ENCODE measurements at regions not wholly inside any gene's neighbourhood (a gene's known extent, or its start where the extent isn't known, plus 50 kb on each side); places are given as distances from the start of the nearest gene placed in this dataset.

DNA sequence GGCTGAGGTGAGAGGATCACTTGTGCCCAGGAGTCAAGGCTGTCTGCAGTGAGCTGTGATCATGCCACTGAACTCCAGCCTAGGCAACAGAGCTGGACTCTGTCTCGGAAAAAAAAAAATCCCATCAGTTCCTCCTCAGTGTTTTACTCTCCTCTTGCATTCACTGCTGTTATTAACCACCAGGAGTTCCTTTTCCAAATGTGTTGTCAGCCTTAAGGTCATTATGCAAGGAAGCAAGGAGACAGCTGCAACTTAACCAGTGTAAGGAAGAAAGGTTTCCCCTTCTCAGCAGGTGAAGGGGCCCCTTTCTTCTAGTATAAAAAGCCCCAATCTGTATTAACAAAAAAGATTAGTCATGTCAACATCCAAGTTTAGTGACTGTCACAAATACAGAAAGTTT is 86.6 kb upstream of the LEP start:
- 50% methylated on average over 1 of the region's 1 CpG for WGBS (ENCODE audit: insufficient coverage)
- CTCF ChIA-PET: interaction anchor here (1.1 to 1.8 kb wide), 4 partner anchors 13 to 446 kb away, joined by 3 to 6 read pairs (median 4); no protein-coding TSS in a partner anchor
- peak in 1 of 3 donors; percentile 22 for DNase-seq
- Histone ChIP-seq H3K4me1 (ENCODE audit: control extremely low read depth in 1 of 4, control insufficient read depth in 4 of 4, insufficient read depth in 4 of 4, low read length in 3 of 4) (peaks cover 0 to 10% (median 4%) of the 10 kb centered on the region in 4 experiments), H3K27ac (ENCODE audit: insufficient read depth in 1 of 2, low read depth in 1 of 2, low read length in 2 of 2, poor library complexity in 1 of 2, severe bottlenecking in 2 of 2) (no peak overlapping the region), H3K36me3 (ENCODE audit: control insufficient read depth in 4 of 4, insufficient read depth in 4 of 4, low read length in 3 of 4) (no peaks in the 10 kb centered on the region), H3K27me3 (replicated peaks in 2 of 5; ENCODE audit: control insufficient read depth in 4 of 5, insufficient read depth in 5 of 5, low read length in 4 of 5) (peaks cover 0 to 10% (median 6%) of the 10 kb centered on the region in 5 experiments), H3K4me3 (ENCODE audit: control insufficient read depth in 1 of 7, extremely low read depth in 1 of 7, insufficient read depth in 4 of 7, low read depth in 2 of 7, low read length in 6 of 7) (no peak overlapping the region), H3K9me3 (ENCODE audit: control extremely low read depth in 1 of 5, control insufficient read depth in 4 of 5, insufficient read depth in 2 of 5, low read depth in 1 of 5, low read length in 4 of 5) (no peaks in the 10 kb centered on the region)
- POLR2A ChIA-PET: interaction anchor here (0.7 kb wide), 1 partner anchor 540 kb away, joined by 7 read pairs; no protein-coding TSS in a partner anchor

DNA sequence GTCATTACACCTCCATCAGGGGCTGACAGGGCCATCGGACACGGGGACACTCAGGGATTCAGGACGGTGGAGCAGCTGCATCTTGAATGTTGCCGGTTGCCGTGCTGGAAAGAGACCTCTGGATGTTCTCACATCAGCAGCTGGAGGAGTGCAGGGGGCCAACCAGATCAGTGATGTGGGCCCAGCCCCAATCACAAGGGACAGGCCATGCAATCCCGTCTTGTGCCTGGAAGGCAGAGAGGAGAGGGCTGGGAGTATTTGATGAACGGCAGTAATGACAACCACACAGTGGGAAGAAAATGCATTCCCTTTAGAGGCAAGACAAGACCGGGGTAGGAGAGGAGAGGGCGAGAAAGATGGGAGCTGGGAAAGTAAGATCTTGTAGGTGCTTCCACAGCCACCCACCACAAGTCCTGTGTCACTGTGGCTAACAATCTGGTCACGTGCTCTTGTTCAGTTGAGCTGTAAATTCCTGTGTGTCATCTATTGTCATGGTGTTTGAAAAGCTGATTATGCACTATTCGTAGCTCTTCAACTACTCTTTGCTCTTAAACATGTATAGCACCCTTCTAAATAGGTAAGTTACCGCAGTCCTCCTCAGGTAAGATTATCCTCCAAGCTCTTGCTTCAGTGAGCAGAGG is 85.9 kb upstream of the LEP start:
- Histone ChIP-seq H3K27ac (ENCODE audit: insufficient read depth in 1 of 2, low read depth in 1 of 2, low read length in 2 of 2, poor library complexity in 1 of 2, severe bottlenecking in 2 of 2) (no peak overlapping the region), H3K4me3 (ENCODE audit: control insufficient read depth in 1 of 7, extremely low read depth in 1 of 7, insufficient read depth in 4 of 7, low read depth in 2 of 7, low read length in 6 of 7) (no peak overlapping the region), H3K27me3 (replicated peaks in 2 of 5; ENCODE audit: control insufficient read depth in 4 of 5, insufficient read depth in 5 of 5, low read length in 4 of 5) (peaks cover 0 to 11% (median 10%) of the 10 kb centered on the region in 5 experiments), H3K4me1 (ENCODE audit: control extremely low read depth in 1 of 4, control insufficient read depth in 4 of 4, insufficient read depth in 4 of 4, low read length in 3 of 4) (peaks cover 0 to 10% (median 4%) of the 10 kb centered on the region in 4 experiments), H3K9me3 (ENCODE audit: control extremely low read depth in 1 of 5, control insufficient read depth in 4 of 5, insufficient read depth in 2 of 5, low read depth in 1 of 5, low read length in 4 of 5) (no peaks in the 10 kb centered on the region), H3K36me3 (ENCODE audit: control insufficient read depth in 4 of 4, insufficient read depth in 4 of 4, low read length in 3 of 4) (no peaks in the 10 kb centered on the region)
- peak in 2 of 3 donors; percentile 75 to 82 for DNase-seq
- CTCF ChIA-PET: interaction anchor here (1.0 to 1.8 kb wide), 4 partner anchors 14 to 446 kb away, joined by 3 to 6 read pairs (median 4); no protein-coding TSS in a partner anchor
- WGBS (ENCODE audit: insufficient coverage): 80% methylated on average over 10 of the region's 12 CpGs
- POLR2A ChIA-PET: interaction anchor here (0.7 kb wide), 1 partner anchor 541 kb away, joined by 7 read pairs; no protein-coding TSS in a partner anchor

DNA sequence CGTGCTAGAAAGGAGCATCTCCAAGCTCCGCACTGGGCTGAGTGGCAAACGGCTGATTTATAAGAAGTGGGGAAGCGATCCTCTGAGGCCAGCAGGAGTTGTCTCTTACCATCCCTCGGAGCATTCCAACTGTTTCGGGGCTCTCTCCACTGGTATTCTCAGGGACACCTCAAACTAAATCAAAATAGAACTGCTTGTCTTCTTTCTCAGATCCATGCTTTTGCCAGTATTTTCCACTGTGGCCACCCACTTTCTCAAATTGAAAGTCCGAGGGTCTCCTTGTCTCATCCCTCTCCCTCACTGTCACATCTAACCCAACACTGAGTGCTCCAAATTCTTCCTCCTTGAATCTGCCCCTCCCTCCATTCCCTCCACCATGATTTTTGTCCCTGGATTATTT is 83.2 kb upstream of the LEP start:
- WGBS (ENCODE audit: insufficient coverage): 93% methylated on average over 7 of the region's 7 CpGs
- peaks cover 0 to 10% (median 4%) of the 10 kb centered on the region in 4 experiments for H3K4me1 ChIP-seq (ENCODE audit: control extremely low read depth in 1 of 4, control insufficient read depth in 4 of 4, insufficient read depth in 4 of 4, low read length in 3 of 4)
- CTCF ChIA-PET: no interaction called here
- peaks cover 0 to 33% (median 9%) of the 10 kb centered on the region in 5 experiments for H3K27me3 ChIP-seq (replicated peaks in 2 of 5; ENCODE audit: control insufficient read depth in 4 of 5, insufficient read depth in 5 of 5, low read length in 4 of 5)
- DNase-seq: no peak
- H3K9me3 ChIP-seq (ENCODE audit: control extremely low read depth in 1 of 5, control insufficient read depth in 4 of 5, insufficient read depth in 2 of 5, low read depth in 1 of 5, low read length in 4 of 5): no peaks in the 10 kb centered on the region
- no peak overlapping the region for H3K4me3 ChIP-seq (ENCODE audit: control insufficient read depth in 1 of 7, extremely low read depth in 1 of 7, insufficient read depth in 4 of 7, low read depth in 2 of 7, low read length in 6 of 7)
- POLR2A ChIA-PET: no interaction called here
- no peaks in the 10 kb centered on the region for H3K36me3 ChIP-seq (ENCODE audit: control insufficient read depth in 4 of 4, insufficient read depth in 4 of 4, low read length in 3 of 4)
- H3K27ac ChIP-seq (ENCODE audit: insufficient read depth in 1 of 2, low read depth in 1 of 2, low read length in 2 of 2, poor library complexity in 1 of 2, severe bottlenecking in 2 of 2): no peak overlapping the region

DNA sequence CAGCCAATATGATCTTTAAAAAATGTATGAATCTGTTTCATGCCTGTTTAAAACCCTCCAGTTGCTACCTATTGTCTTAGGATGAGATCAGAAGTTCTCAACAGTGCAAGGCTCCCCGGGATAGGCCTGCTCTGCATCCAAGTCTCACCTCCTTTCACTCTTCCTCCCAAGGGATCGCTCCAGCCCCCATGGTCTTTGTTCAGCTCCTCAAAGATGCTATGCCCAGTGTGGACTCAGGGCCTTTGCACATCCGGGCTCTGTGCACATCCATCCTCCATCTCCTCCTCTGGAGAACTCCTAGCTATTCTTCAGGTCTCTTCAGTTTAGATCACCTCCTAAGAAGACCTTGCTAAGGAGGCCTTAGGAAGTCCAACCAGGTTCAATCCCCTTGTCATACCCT is 82.7 kb upstream of the LEP start:
- DNase-seq: no peak
- Histone ChIP-seq H3K36me3 (ENCODE audit: control insufficient read depth in 4 of 4, insufficient read depth in 4 of 4, low read length in 3 of 4) (no peaks in the 10 kb centered on the region), H3K27ac (ENCODE audit: insufficient read depth in 1 of 2, low read depth in 1 of 2, low read length in 2 of 2, poor library complexity in 1 of 2, severe bottlenecking in 2 of 2) (no peak overlapping the region), H3K4me3 (ENCODE audit: control insufficient read depth in 1 of 7, extremely low read depth in 1 of 7, insufficient read depth in 4 of 7, low read depth in 2 of 7, low read length in 6 of 7) (no peak overlapping the region), H3K4me1 (ENCODE audit: control extremely low read depth in 1 of 4, control insufficient read depth in 4 of 4, insufficient read depth in 4 of 4, low read length in 3 of 4) (peaks cover 0 to 10% (median 4%) of the 10 kb centered on the region in 4 experiments), H3K27me3 (replicated peaks in 2 of 5; ENCODE audit: control insufficient read depth in 4 of 5, insufficient read depth in 5 of 5, low read length in 4 of 5) (peaks cover 0 to 38% (median 9%) of the 10 kb centered on the region in 5 experiments), H3K9me3 (ENCODE audit: control extremely low read depth in 1 of 5, control insufficient read depth in 4 of 5, insufficient read depth in 2 of 5, low read depth in 1 of 5, low read length in 4 of 5) (no peaks in the 10 kb centered on the region)
- CTCF ChIA-PET: no interaction called here
- POLR2A ChIA-PET: no interaction called here
- 86% methylated on average over 3 of the region's 3 CpGs for WGBS (ENCODE audit: insufficient coverage)

GRCh38 chr7:128160296-128160695 is 80.8 kb upstream of the LEP start:
- H3K27me3 ChIP-seq (replicated peaks in 2 of 5; ENCODE audit: control insufficient read depth in 4 of 5, insufficient read depth in 5 of 5, low read length in 4 of 5): peaks cover 4 to 54% (median 19%) of the 10 kb centered on the region in 5 experiments
- ChIA-PET CTCF (no interaction called here), POLR2A (no interaction called here)

DNA sequence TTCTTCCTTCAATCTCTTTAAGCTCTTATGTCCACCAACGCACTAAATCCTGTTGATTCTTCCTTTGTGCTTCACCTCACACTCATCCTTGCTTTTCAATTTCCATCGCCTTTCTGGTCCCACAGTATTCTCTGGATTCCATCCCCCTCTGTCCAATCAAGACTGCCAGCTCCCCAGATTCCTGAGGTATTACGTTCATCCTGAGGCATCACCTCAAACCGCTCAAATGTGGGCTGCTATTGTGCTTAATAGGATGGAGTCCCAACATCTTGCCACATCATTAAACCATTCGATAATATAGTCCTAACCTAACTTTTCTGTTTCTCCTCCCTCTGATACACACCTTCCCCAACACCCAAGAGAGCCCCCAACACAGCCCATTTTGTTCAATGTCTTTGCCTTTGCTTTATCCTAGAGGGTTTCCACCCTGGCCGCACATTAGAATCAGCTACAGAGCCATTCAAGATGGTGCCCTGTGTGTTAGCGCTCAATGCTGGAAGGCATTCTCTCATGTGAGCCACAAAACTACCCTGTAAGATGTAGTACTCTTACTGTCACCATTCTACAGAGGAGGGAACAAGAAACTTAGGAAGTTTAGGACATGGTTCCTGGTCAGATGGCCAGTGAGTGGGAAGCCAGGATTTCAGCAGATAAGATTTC is 79.5 kb upstream of the LEP start:
- 92% methylated on average over 6 of the region's 7 CpGs for WGBS (ENCODE audit: insufficient coverage)
- POLR2A ChIA-PET: no interaction called here

More at GRCh38 chr7:128160296-128160695, 80.8 kb upstream of the LEP start:
- Histone ChIP-seq H3K4me1 (ENCODE audit: control extremely low read depth in 1 of 4, control insufficient read depth in 4 of 4, insufficient read depth in 4 of 4, low read length in 3 of 4) (peaks cover 0 to 4% (median 2%) of the 10 kb centered on the region in 4 experiments), H3K36me3 (ENCODE audit: control insufficient read depth in 4 of 4, insufficient read depth in 4 of 4, low read length in 3 of 4) (no peaks in the 10 kb centered on the region), H3K4me3 (ENCODE audit: control insufficient read depth in 1 of 7, extremely low read depth in 1 of 7, insufficient read depth in 4 of 7, low read depth in 2 of 7, low read length in 6 of 7) (no peak overlapping the region), H3K9me3 (ENCODE audit: control extremely low read depth in 1 of 5, control insufficient read depth in 4 of 5, insufficient read depth in 2 of 5, low read depth in 1 of 5, low read length in 4 of 5) (no peaks in the 10 kb centered on the region), H3K27ac (ENCODE audit: insufficient read depth in 1 of 2, low read depth in 1 of 2, low read length in 2 of 2, poor library complexity in 1 of 2, severe bottlenecking in 2 of 2) (no peak overlapping the region)
- DNase-seq: no peak
- WGBS (ENCODE audit: insufficient coverage): 91% methylated on average over 5 of the region's 6 CpGs

DNA sequence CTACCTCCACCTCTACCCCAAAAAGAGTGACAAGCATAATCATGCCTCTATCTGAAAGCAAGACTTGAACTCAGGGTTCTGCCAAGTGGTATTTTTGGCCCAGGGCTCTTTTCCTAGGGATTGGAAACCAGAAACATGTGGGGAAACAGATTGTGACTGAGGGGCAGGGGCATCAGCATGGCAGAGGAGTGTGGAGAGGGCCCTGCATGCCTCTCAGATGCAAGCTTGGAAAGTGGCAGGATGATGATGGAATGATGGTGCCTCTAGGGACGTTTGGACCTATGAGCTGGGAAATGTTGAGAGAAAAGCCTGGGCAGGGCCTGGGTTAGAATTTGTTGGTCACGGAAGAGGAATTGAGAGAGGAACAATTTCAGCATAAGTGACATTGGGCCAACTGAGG is 78.4 kb upstream of the LEP start:
- 100% methylated on average over 2 of the region's 2 CpGs for WGBS (ENCODE audit: insufficient coverage)
- Histone ChIP-seq H3K4me1 (ENCODE audit: control extremely low read depth in 1 of 4, control insufficient read depth in 4 of 4, insufficient read depth in 4 of 4, low read length in 3 of 4) (peaks cover 0 to 16% (median 14%) of the 10 kb centered on the region in 4 experiments), H3K27me3 (replicated peaks in 2 of 5; ENCODE audit: control insufficient read depth in 4 of 5, insufficient read depth in 5 of 5, low read length in 4 of 5) (peaks cover 4 to 77% (median 29%) of the 10 kb centered on the region in 5 experiments), H3K27ac (ENCODE audit: insufficient read depth in 1 of 2, low read depth in 1 of 2, low read length in 2 of 2, poor library complexity in 1 of 2, severe bottlenecking in 2 of 2) (no peak overlapping the region), H3K36me3 (ENCODE audit: control insufficient read depth in 4 of 4, insufficient read depth in 4 of 4, low read length in 3 of 4) (no peaks in the 10 kb centered on the region), H3K9me3 (ENCODE audit: control extremely low read depth in 1 of 5, control insufficient read depth in 4 of 5, insufficient read depth in 2 of 5, low read depth in 1 of 5, low read length in 4 of 5) (no peaks in the 10 kb centered on the region), H3K4me3 (ENCODE audit: control insufficient read depth in 1 of 7, extremely low read depth in 1 of 7, insufficient read depth in 4 of 7, low read depth in 2 of 7, low read length in 6 of 7) (no peak overlapping the region)
- CTCF ChIA-PET: interaction anchor here (0.8 kb wide), 1 partner anchor 39 kb away, joined by 3 read pairs; no protein-coding TSS in a partner anchor
- DNase-seq: no peak
- POLR2A ChIA-PET: no interaction called here

More for the DNA sequence above, 79.5 kb upstream of the LEP start:
- H3K36me3 ChIP-seq (ENCODE audit: control insufficient read depth in 4 of 4, insufficient read depth in 4 of 4, low read length in 3 of 4): no peaks in the 10 kb centered on the region
- H3K27me3 ChIP-seq (replicated peaks in 2 of 5; ENCODE audit: control insufficient read depth in 4 of 5, insufficient read depth in 5 of 5, low read length in 4 of 5): peaks cover 4 to 67% (median 26%) of the 10 kb centered on the region in 5 experiments
- no peaks in the 10 kb centered on the region for H3K9me3 ChIP-seq (ENCODE audit: control extremely low read depth in 1 of 5, control insufficient read depth in 4 of 5, insufficient read depth in 2 of 5, low read depth in 1 of 5, low read length in 4 of 5)
- no peak overlapping the region for H3K4me3 ChIP-seq (ENCODE audit: control insufficient read depth in 1 of 7, extremely low read depth in 1 of 7, insufficient read depth in 4 of 7, low read depth in 2 of 7, low read length in 6 of 7)
- H3K4me1 ChIP-seq (ENCODE audit: control extremely low read depth in 1 of 4, control insufficient read depth in 4 of 4, insufficient read depth in 4 of 4, low read length in 3 of 4): peaks cover 0 to 6% (median 5%) of the 10 kb centered on the region in 4 experiments
- CTCF ChIA-PET: interaction anchor here (0.8 kb wide), 1 partner anchor 38 kb away, joined by 3 read pairs; no protein-coding TSS in a partner anchor
- no peak for DNase-seq
- no peak overlapping the region for H3K27ac ChIP-seq (ENCODE audit: insufficient read depth in 1 of 2, low read depth in 1 of 2, low read length in 2 of 2, poor library complexity in 1 of 2, severe bottlenecking in 2 of 2)
